Neural cell (in vitro differentiated cells): ENCODE measurements at regions not wholly inside any gene's neighbourhood (a gene's known extent, or its start where the extent isn't known, plus 50 kb on each side); places are given as distances from the start of the nearest gene placed in this dataset.

Experiments used
- H2AFZ ChIP-seq: fragments of 200-600, 300-800 bp; sonication (generic), shearing (Covaris generic); 2 replicates; pipeline ENCODE4 v1.6.0; 2014; ENCODE audit warnings: low read depth, mild to moderate bottlenecking, antibody characterized with exemption, low read length, moderate library complexity
- H3F3A ChIP-seq: fragments of 200-600 bp; shearing (Covaris generic); 2 replicates; pipeline ENCODE4 v1.6.1; 2016; ENCODE audit warnings: mild to moderate bottlenecking, moderate library complexity, mixed read lengths, antibody characterized with exemption, low read length; ENCODE audit not compliant: insufficient read depth, poor library complexity, severe bottlenecking
- H3K27ac ChIP-seq: fragments of 200-600, 300-800 bp; sonication (generic), shearing (Covaris generic); 2 replicates; pipeline ENCODE4 v1.5.1; 2014; ENCODE audit warnings: mild to moderate bottlenecking, low read length, moderate library complexity
- H3K27me3 ChIP-seq: fragments of 300-800, 200-600 bp; sonication (generic), shearing (Covaris generic); 2 replicates; pipeline ENCODE4 v1.6.0; 2014; ENCODE audit warnings: mild to moderate bottlenecking, low read depth, low read length, moderate library complexity; ENCODE audit not compliant: insufficient read depth
- H3K36me3 ChIP-seq: fragments of 300-800, 200-600 bp; sonication (generic), shearing (Covaris generic); 2 replicates; pipeline ENCODE4 v1.5.1; 2014; ENCODE audit warnings: mild to moderate bottlenecking, antibody characterized with exemption, low read length, moderate library complexity; ENCODE audit not compliant: insufficient read depth
- H3K4me2 ChIP-seq: fragments of 300-800, 200-600 bp; sonication (generic), shearing (Covaris generic); 2 replicates; pipeline ENCODE4 v1.6.0; 2014; ENCODE audit warnings: mild to moderate bottlenecking, low read length
- H3K4me3 ChIP-seq: fragments of 300-800, 200-600 bp; sonication (generic), shearing (Covaris generic); 2 replicates; pipeline ENCODE4 v1.5.1; 2014; ENCODE audit warnings: mild to moderate bottlenecking, low read length, moderate library complexity
- H3K79me2 ChIP-seq: fragments of 200-600 bp; shearing (Covaris generic); replicated peaks from 2 replicates; pipeline ENCODE4 v1.6.0; 2014; ENCODE audit warnings: mild to moderate bottlenecking, low read length, moderate library complexity; ENCODE audit not compliant: insufficient read depth
- H3K9ac ChIP-seq: fragments of 300-800, 200-600 bp; sonication (generic), shearing (Covaris generic); 2 replicates; pipeline ENCODE4 v1.6.1; 2016; ENCODE audit warnings: mild to moderate bottlenecking, low read length, mixed read lengths
- H3K9me2 ChIP-seq: fragments of 200-600 bp; shearing (Covaris generic); 2 replicates; pipeline ENCODE4 v1.6.1; 2016; ENCODE audit warnings: mild to moderate bottlenecking, low read length, mixed read lengths; ENCODE audit not compliant: insufficient read depth
- H3K9me3 ChIP-seq: fragments of 200-600, 300-800 bp; sonication (generic), shearing (Covaris generic); 2 replicates; pipeline ENCODE4 v1.6.1; 2016; ENCODE audit warnings: mild to moderate bottlenecking, mixed run types, low read length, moderate library complexity, mixed read lengths
- H4K20me1 ChIP-seq: fragments of 200-600 bp; shearing (Covaris generic); 2 replicates; pipeline ENCODE4 v1.6.1; 2016; ENCODE audit warnings: mild to moderate bottlenecking, mixed run types; ENCODE audit not compliant: insufficient read depth
- CTCF ChIP-seq: fragments of 450-650 bp; IDR thresholded peaks from 2 replicates; pipeline ENCODE4 v1.5.1; 2014; ENCODE audit warnings: antibody characterized with exemption, mild to moderate bottlenecking, moderate library complexity; ENCODE audit not compliant: poor library complexity, severe bottlenecking
- EP300 ChIP-seq: fragments of 450-650 bp; conservative IDR thresholded peaks from 2 replicates; pipeline ENCODE4 v1.6.1; 2014; ENCODE audit warnings: antibody characterized with exemption, mild to moderate bottlenecking, moderate library complexity; ENCODE audit not compliant: poor library complexity, severe bottlenecking
- EZH2 ChIP-seq: fragments of 200-600, 300-800 bp; shearing (Covaris generic), sonication (generic); IDR thresholded peaks from 2 replicates; pipeline ENCODE4 v1.6.1; 2014; ENCODE audit warnings: antibody characterized with exemption, low read length, borderline replicate concordance, mild to moderate bottlenecking; ENCODE audit not compliant: insufficient read depth, poor library complexity, severe bottlenecking
- MXI1 ChIP-seq: fragments of 450-650 bp; conservative IDR thresholded peaks from 2 replicates; pipeline ENCODE4 v1.6.1; 2014; ENCODE audit warnings: antibody characterized with exemption, mild to moderate bottlenecking; ENCODE audit not compliant: poor library complexity, severe bottlenecking
- POLR2AphosphoS5 ChIP-seq: IDR thresholded peaks from 2 replicates; pipeline ENCODE4 v1.6.1; 2012
- RAD21 ChIP-seq: fragments of 450-650 bp; conservative IDR thresholded peaks from 2 replicates; pipeline ENCODE4 v1.6.1; 2014; ENCODE audit warnings: antibody characterized with exemption, mild to moderate bottlenecking, moderate library complexity
- SMC3 ChIP-seq: fragments of 450-650 bp; conservative IDR thresholded peaks from 2 replicates; pipeline ENCODE4 v1.6.1; 2014; ENCODE audit warnings: antibody characterized with exemption, mild to moderate bottlenecking, moderate library complexity; ENCODE audit not compliant: poor library complexity
- TAF1 ChIP-seq: IDR thresholded peaks from 2 replicates; pipeline ENCODE4 v1.6.1; 2012; ENCODE audit warnings: low read depth
- TF ChIP-seq, protein P1 (sequence below): IDR thresholded peaks from 2 replicates; pipeline ENCODE4 v1.6.1; 2012; ENCODE audit warnings: borderline replicate concordance

DNA sequence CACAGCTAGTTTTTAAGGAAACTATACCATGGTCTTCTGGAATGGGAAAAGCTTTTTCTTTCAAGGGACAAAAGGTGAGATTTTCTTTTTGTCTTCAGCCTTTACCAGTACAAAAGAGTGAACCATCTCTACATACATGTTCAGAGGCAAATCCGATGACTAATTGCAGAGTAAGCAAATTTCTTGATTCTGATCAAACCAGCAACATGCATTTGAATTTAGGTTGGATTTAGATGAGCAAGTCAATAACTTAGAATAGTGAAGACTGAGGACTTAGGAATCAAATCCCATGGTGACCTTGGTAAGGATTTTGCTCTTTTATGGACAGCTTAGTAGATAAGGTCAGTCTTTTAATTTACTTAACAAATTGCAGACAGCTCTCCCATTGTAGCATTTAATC lies 65.9 kb upstream of the BLID start:
- Histone ChIP-seq H3K9me3 (no peaks in the 10 kb centered on the region), H3F3A (no peaks in the 10 kb centered on the region), H3K79me2 (no peaks in the 10 kb centered on the region), H2AFZ (no peak overlapping the region), H3K4me2 (no peak overlapping the region), H3K4me3 (no peak overlapping the region), H3K36me3 (no peaks in the 10 kb centered on the region), H4K20me1 (no peaks in the 10 kb centered on the region), H3K9ac (no peak overlapping the region), H3K9me2 (no peaks in the 10 kb centered on the region), H3K27ac (no peak overlapping the region), H3K27me3 (no peaks in the 10 kb centered on the region)
- TF ChIP-seq EP300 (no peak), CTCF (no peak), SMC3 (no peak), MXI1 (no peak), TAF1 (no peak), EZH2 (no peak), RAD21 (no peak), POLR2AphosphoS5 (no peak)
- TF ChIP-seq, protein P1, sequence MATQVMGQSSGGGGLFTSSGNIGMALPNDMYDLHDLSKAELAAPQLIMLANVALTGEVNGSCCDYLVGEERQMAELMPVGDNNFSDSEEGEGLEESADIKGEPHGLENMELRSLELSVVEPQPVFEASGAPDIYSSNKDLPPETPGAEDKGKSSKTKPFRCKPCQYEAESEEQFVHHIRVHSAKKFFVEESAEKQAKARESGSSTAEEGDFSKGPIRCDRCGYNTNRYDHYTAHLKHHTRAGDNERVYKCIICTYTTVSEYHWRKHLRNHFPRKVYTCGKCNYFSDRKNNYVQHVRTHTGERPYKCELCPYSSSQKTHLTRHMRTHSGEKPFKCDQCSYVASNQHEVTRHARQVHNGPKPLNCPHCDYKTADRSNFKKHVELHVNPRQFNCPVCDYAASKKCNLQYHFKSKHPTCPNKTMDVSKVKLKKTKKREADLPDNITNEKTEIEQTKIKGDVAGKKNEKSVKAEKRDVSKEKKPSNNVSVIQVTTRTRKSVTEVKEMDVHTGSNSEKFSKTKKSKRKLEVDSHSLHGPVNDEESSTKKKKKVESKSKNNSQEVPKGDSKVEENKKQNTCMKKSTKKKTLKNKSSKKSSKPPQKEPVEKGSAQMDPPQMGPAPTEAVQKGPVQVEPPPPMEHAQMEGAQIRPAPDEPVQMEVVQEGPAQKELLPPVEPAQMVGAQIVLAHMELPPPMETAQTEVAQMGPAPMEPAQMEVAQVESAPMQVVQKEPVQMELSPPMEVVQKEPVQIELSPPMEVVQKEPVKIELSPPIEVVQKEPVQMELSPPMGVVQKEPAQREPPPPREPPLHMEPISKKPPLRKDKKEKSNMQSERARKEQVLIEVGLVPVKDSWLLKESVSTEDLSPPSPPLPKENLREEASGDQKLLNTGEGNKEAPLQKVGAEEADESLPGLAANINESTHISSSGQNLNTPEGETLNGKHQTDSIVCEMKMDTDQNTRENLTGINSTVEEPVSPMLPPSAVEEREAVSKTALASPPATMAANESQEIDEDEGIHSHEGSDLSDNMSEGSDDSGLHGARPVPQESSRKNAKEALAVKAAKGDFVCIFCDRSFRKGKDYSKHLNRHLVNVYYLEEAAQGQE = no peak

DNA sequence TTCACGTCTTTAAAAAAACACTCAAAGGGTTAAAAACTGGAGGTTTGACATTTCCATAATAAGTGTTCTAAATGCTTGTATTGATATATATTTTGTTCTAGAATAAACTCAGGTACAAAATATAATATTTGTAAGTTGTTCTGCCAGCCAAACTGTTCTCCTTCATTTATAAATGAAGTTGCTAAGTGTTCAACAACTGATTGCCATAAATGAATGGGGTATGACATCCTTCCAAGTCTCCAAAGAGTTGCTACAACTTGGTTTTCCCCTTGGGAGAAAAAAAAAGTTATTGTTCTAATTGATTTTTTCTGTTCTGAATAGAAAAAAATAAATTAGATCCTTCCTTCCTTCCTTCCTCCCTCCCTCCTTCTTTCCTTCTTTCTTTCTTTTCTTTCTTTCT lies 65.4 kb upstream of the BLID start:
- TF ChIP-seq CTCF (no peak), EP300 (no peak), MXI1 (no peak), EZH2 (no peak), SMC3 (no peak), RAD21 (no peak), POLR2AphosphoS5 (no peak), TAF1 (no peak)
- TF ChIP-seq, protein P1 = no peak
- no peak overlapping the region for H3K27ac ChIP-seq
- H3K79me2 ChIP-seq = no peaks in the 10 kb centered on the region
- no peak overlapping the region for H2AFZ ChIP-seq
- H3F3A ChIP-seq = no peaks in the 10 kb centered on the region
- no peak overlapping the region for H3K9ac ChIP-seq
- no peak overlapping the region for H3K4me2 ChIP-seq
- no peaks in the 10 kb centered on the region for H4K20me1 ChIP-seq
- no peaks in the 10 kb centered on the region for H3K9me3 ChIP-seq
- H3K4me3 ChIP-seq = no peak overlapping the region
- no peaks in the 10 kb centered on the region for H3K27me3 ChIP-seq
- no peaks in the 10 kb centered on the region for H3K36me3 ChIP-seq
- H3K9me2 ChIP-seq = no peaks in the 10 kb centered on the region
